ENCODE measurements at regions not wholly inside any gene's neighbourhood (a gene's known extent, or its start where the extent isn't known, plus 50 kb on each side); places are given as distances from the start of the nearest gene placed in this dataset.

GRCh38 chr5:28286566-28286965, 1248.2 kb upstream of the CDH9 start:
- Mint-ChIP-seq H3K4me3 (no peak overlapping the region), H3K27me3 (ENCODE audit: low read depth in 2 of 2) (no peaks in the 10 kb centered on the region), H3K9me3 (peaks cover 4 to 12% of the 10 kb centered on the region in 2 donors), H3K27ac (no peak overlapping the region), H3K36me3 (no peaks in the 10 kb centered on the region), H3K4me1 (no peaks in the 10 kb centered on the region)
- ATAC-seq (no peak), DNase-seq (no peak)
- intact Hi-C loops (cut with micrococcal nuclease) = no loop called here
- no peak for TF ChIP-seq CTCF (IDR thresholded peaks at IDR 0.05)
- 93% methylated on average over 4 of the region's 5 CpGs for WGBS (ENCODE audit: insufficient coverage)
- Histone ChIP-seq H3K4me3 (ENCODE audit: low read length) (no peak overlapping the region), H3K27ac (ENCODE audit: low read length) (no peak overlapping the region), H3K9me3 (ENCODE audit: control insufficient read depth, insufficient read depth, low read length) (no peaks in the 10 kb centered on the region), H3K36me3 (ENCODE audit: control insufficient read depth, insufficient read depth, low read length) (no peaks in the 10 kb centered on the region), H3K27me3 (ENCODE audit: control insufficient read depth, insufficient read depth, low read length) (no peaks in the 10 kb centered on the region), H3K4me1 (ENCODE audit: control insufficient read depth, insufficient read depth, low read length) (no peaks in the 10 kb centered on the region)

GRCh38 chr5:28284788-28285187, 1246.4 kb upstream of the CDH9 start:
- no peak overlapping the region for H3K4me3 ChIP-seq (ENCODE audit: low read length)
- H3K27ac ChIP-seq (ENCODE audit: low read length) = no peak overlapping the region
- DNase-seq = no peak
- 100% methylated on average over 1 of the region's 2 CpGs for WGBS (ENCODE audit: insufficient coverage)
- H3K4me1 Mint-ChIP-seq = no peaks in the 10 kb centered on the region
- no peaks in the 10 kb centered on the region for H3K36me3 ChIP-seq (ENCODE audit: control insufficient read depth, insufficient read depth, low read length)
- ATAC-seq = no peak
- H3K27ac Mint-ChIP-seq = no peak overlapping the region
- H3K27me3 Mint-ChIP-seq (ENCODE audit: low read depth in 2 of 2) = no peaks in the 10 kb centered on the region
- TF ChIP-seq CTCF (IDR thresholded peaks at IDR 0.05) = no peak
- H3K4me3 Mint-ChIP-seq = no peak overlapping the region
- no peaks in the 10 kb centered on the region for H3K4me1 ChIP-seq (ENCODE audit: control insufficient read depth, insufficient read depth, low read length)
- peaks cover 4 to 12% of the 10 kb centered on the region in 2 donors for H3K9me3 Mint-ChIP-seq
- no peaks in the 10 kb centered on the region for H3K9me3 ChIP-seq (ENCODE audit: control insufficient read depth, insufficient read depth, low read length)
- no peaks in the 10 kb centered on the region for H3K27me3 ChIP-seq (ENCODE audit: control insufficient read depth, insufficient read depth, low read length)
- no peaks in the 10 kb centered on the region for H3K36me3 Mint-ChIP-seq
- intact Hi-C loops (cut with micrococcal nuclease) = no loop called here

- H3K27ac Mint-ChIP-seq = no peak overlapping the region
- no peak overlapping the region for H3K4me3 Mint-ChIP-seq
- no peaks in the 10 kb centered on the region for H3K4me1 Mint-ChIP-seq
- Histone ChIP-seq H3K36me3 (ENCODE audit: control insufficient read depth, insufficient read depth, low read length) (no peaks in the 10 kb centered on the region), H3K4me1 (ENCODE audit: control insufficient read depth, insufficient read depth, low read length) (no peaks in the 10 kb centered on the region), H3K27ac (ENCODE audit: low read length) (no peak overlapping the region), H3K9me3 (ENCODE audit: control insufficient read depth, insufficient read depth, low read length) (no peaks in the 10 kb centered on the region), H3K27me3 (ENCODE audit: control insufficient read depth, insufficient read depth, low read length) (no peaks in the 10 kb centered on the region), H3K4me3 (ENCODE audit: low read length) (no peak overlapping the region)
- intact Hi-C loops (cut with micrococcal nuclease) = no loop called here
- 66% methylated on average over 2 of the region's 3 CpGs for WGBS (ENCODE audit: insufficient coverage)
- no peaks in the 10 kb centered on the region for H3K27me3 Mint-ChIP-seq (ENCODE audit: low read depth in 2 of 2)
- TF ChIP-seq CTCF (IDR thresholded peaks at IDR 0.05) = no peak
- ATAC-seq = no peak
- DNase-seq = no peak
- peaks cover 7% of the 10 kb centered on the region in 2 donors for H3K9me3 Mint-ChIP-seq
- no peaks in the 10 kb centered on the region for H3K36me3 Mint-ChIP-seq
Observed at GRCh38 chr5:28281351-28281750, 1243.0 kb upstream of the CDH9 start.

GRCh38 chr5:28275931-28276330, 1237.5 kb upstream of the CDH9 start:
- Mint-ChIP-seq H3K27ac (no peak overlapping the region), H3K27me3 (ENCODE audit: low read depth in 2 of 2) (no peaks in the 10 kb centered on the region), H3K4me3 (no peak overlapping the region), H3K36me3 (peaks cover 11% of the 10 kb centered on the region), H3K9me3 (peaks cover 14 to 15% of the 10 kb centered on the region in 2 donors), H3K4me1 (no peaks in the 10 kb centered on the region)
- Histone ChIP-seq H3K4me1 (ENCODE audit: control insufficient read depth, insufficient read depth, low read length) (no peaks in the 10 kb centered on the region), H3K9me3 (ENCODE audit: control insufficient read depth, insufficient read depth, low read length) (no peaks in the 10 kb centered on the region), H3K27ac (ENCODE audit: low read length) (no peak overlapping the region), H3K4me3 (ENCODE audit: low read length) (no peak overlapping the region), H3K36me3 (ENCODE audit: control insufficient read depth, insufficient read depth, low read length) (no peaks in the 10 kb centered on the region), H3K27me3 (ENCODE audit: control insufficient read depth, insufficient read depth, low read length) (no peaks in the 10 kb centered on the region)
- WGBS (ENCODE audit: insufficient coverage) = 76% methylated on average over 4 of the region's 4 CpGs
- ATAC-seq (no peak), DNase-seq (no peak)
- intact Hi-C loops (cut with micrococcal nuclease) = no loop called here
- TF ChIP-seq CTCF (IDR thresholded peaks at IDR 0.05) = no peak
